Endodermal cell (in vitro differentiated cells): ENCODE measurements at regions not wholly inside any gene's neighbourhood (a gene's known extent, or its start where the extent isn't known, plus 50 kb on each side); places are given as distances from the start of the nearest gene placed in this dataset.

Experiments
- DNase-seq: peaks from one replicate; pipeline ENCODE4 v3.0.0-alpha.2; 2017
- H3K27ac ChIP-seq: 2 replicates; pipeline ENCODE4 v1.5.1; 2013; ENCODE audit warnings: mild to moderate bottlenecking, low read depth, low read length, moderate library complexity
- H3K27me3 ChIP-seq: 2 replicates; pipeline ENCODE4 v1.6.1; 2013; ENCODE audit warnings: mild to moderate bottlenecking, low read length, moderate library complexity; ENCODE audit not compliant: insufficient read depth, control insufficient read depth, poor library complexity, severe bottlenecking
- H3K36me3 ChIP-seq: 2 replicates; pipeline ENCODE4 v1.7.0; 2013; ENCODE audit warnings: mild to moderate bottlenecking, low read length, moderate library complexity; ENCODE audit not compliant: control insufficient read depth, insufficient read depth
- H3K4me1 ChIP-seq: one replicate; pipeline ENCODE4 v1.7.0; 2013; ENCODE audit warnings: low read length; ENCODE audit not compliant: control insufficient read depth, insufficient read depth
- H3K4me3 ChIP-seq: 2 replicates; pipeline ENCODE4 v1.5.1; 2013; ENCODE audit warnings: mild to moderate bottlenecking, low read length, moderate library complexity
- H3K9ac ChIP-seq: 2 replicates; pipeline ENCODE4 v1.6.1; 2013; ENCODE audit warnings: mild to moderate bottlenecking, low read length, moderate library complexity; ENCODE audit not compliant: poor library complexity, severe bottlenecking; ENCODE audit errors: extremely low read depth
- H3K9me3 ChIP-seq: 2 replicates; pipeline ENCODE4 v1.6.1; 2013; ENCODE audit warnings: mild to moderate bottlenecking, low read length, moderate library complexity; ENCODE audit not compliant: control insufficient read depth
- H3K27ac Mint-ChIP-seq: 2 replicates; pipeline ENCODE4 v1.8.0; 2020; ENCODE audit warnings: mixed read lengths
- H3K27me3 Mint-ChIP-seq: 2 replicates; pipeline ENCODE4 v1.8.0; 2021; ENCODE audit warnings: mild to moderate bottlenecking, mixed read lengths; ENCODE audit not compliant: insufficient read depth
- H3K36me3 Mint-ChIP-seq: 2 replicates; pipeline ENCODE4 v1.8.0; 2020; ENCODE audit warnings: low read depth, mixed read lengths
- H3K4me1 Mint-ChIP-seq: 2 replicates; pipeline ENCODE4 v1.8.0; 2020; ENCODE audit warnings: mixed read lengths
- H3K4me3 Mint-ChIP-seq: 2 replicates; pipeline ENCODE4 v1.8.0; 2020; ENCODE audit warnings: mild to moderate bottlenecking, moderate library complexity, mixed read lengths
- H3K9me3 Mint-ChIP-seq: 2 replicates; pipeline ENCODE4 v1.8.0; 2020; ENCODE audit warnings: mild to moderate bottlenecking, mixed read lengths
- WGBS, 2 experiments: methylation state at CpG; one replicate each; pipeline versions ENCODE4 v1.1.5 to v1.1.7; 2013; ENCODE audit warnings: missing lambda C conversion rate in 2 of 2, mixed read lengths in 1 of 2; ENCODE audit not compliant: insufficient coverage in 1 of 2, insufficient read length in 1 of 2; 5-methylcytosine and 5-hydroxymethylcytosine counted together
- TF ChIP-seq, protein P1 (sequence below): fragments of 200-600 bp; sonication (generic); conservative IDR thresholded peaks from 2 replicates; pipeline ENCODE4 v1.5.0; 2021; ENCODE audit warnings: antibody characterized with exemption, mild to moderate bottlenecking

DNA sequence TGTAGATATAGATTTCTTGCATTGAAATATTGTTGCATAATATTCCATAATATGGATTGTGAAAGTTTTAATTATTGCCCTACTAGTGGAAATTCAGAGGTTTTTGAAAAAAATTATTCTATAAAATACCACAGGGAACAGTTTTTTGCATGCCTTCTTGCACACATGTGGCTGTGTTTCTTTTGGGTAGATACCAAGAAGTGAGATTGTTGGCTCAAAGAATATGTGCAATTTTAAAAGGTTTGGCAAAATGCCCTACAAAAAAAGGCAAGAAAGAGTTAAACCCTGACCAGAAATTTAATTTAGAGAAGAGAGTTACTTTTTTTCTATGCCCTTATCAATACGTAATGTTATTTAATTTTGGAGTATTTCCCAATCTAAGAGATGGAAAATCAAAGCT is 270.8 kb upstream of the DAPK1 start:
- no peaks in the 10 kb centered on the region for H3K4me1 ChIP-seq

DNA sequence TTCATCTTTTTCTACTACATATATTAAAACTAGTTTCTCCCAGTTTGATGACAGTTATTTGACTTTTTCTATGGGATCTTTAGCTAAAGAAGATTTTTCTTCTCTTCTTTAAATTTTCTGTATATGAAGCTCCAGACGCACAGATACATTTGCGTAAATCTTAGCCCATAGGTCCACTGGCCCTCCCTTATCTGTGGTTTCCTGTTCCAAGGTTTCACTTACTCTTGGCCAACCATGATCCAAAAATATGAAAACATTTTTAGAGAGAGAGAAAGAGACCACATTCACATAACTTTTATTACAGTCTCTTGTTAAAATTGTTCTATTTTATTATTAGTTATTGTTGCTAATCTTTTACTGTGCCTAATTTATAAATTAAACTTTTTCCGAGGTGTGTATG is 270.2 kb upstream of the DAPK1 start:
- peaks cover 9% of the 10 kb centered on the region for H3K27me3 Mint-ChIP-seq
- H3K9me3 Mint-ChIP-seq: peaks cover 21% of the 10 kb centered on the region
- H3K27ac Mint-ChIP-seq: no peak overlapping the region
- Histone ChIP-seq H3K9me3 (peaks cover 19% of the 10 kb centered on the region), H3K27ac (no peak overlapping the region), H3K9ac (no peak overlapping the region), H3K27me3 (no peaks in the 10 kb centered on the region), H3K4me3 (no peak overlapping the region), H3K4me1 (no peaks in the 10 kb centered on the region), H3K36me3 (no peaks in the 10 kb centered on the region)
- H3K4me1 Mint-ChIP-seq: no peaks in the 10 kb centered on the region
- WGBS, 2 experiments: 94% methylated on average over 3 of the region's 3 CpGs; no CpG with 5 or more reads in 1 of the 2 experiments
- DNase-seq: no peak
- TF ChIP-seq, protein P1, sequence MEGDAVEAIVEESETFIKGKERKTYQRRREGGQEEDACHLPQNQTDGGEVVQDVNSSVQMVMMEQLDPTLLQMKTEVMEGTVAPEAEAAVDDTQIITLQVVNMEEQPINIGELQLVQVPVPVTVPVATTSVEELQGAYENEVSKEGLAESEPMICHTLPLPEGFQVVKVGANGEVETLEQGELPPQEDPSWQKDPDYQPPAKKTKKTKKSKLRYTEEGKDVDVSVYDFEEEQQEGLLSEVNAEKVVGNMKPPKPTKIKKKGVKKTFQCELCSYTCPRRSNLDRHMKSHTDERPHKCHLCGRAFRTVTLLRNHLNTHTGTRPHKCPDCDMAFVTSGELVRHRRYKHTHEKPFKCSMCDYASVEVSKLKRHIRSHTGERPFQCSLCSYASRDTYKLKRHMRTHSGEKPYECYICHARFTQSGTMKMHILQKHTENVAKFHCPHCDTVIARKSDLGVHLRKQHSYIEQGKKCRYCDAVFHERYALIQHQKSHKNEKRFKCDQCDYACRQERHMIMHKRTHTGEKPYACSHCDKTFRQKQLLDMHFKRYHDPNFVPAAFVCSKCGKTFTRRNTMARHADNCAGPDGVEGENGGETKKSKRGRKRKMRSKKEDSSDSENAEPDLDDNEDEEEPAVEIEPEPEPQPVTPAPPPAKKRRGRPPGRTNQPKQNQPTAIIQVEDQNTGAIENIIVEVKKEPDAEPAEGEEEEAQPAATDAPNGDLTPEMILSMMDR: no peak
- no peak overlapping the region for H3K4me3 Mint-ChIP-seq
- no peaks in the 10 kb centered on the region for H3K36me3 Mint-ChIP-seq

More for the DNA sequence above, 270.8 kb upstream of the DAPK1 start:
- H3K36me3 Mint-ChIP-seq: no peaks in the 10 kb centered on the region
- TF ChIP-seq, protein P1: no peak
- H3K9ac ChIP-seq: no peak overlapping the region
- H3K36me3 ChIP-seq: no peaks in the 10 kb centered on the region
- peaks cover 14% of the 10 kb centered on the region for H3K9me3 ChIP-seq
- no peak overlapping the region for H3K4me3 ChIP-seq
- H3K27ac Mint-ChIP-seq: no peak overlapping the region
- peaks cover 9% of the 10 kb centered on the region for H3K27me3 Mint-ChIP-seq
- 86 to 100% methylated on average over 1 of the region's 1 CpG for WGBS, 2 experiments
- no peak overlapping the region for H3K4me3 Mint-ChIP-seq
- no peaks in the 10 kb centered on the region for H3K4me1 Mint-ChIP-seq
- peaks cover 15% of the 10 kb centered on the region for H3K9me3 Mint-ChIP-seq
- H3K27me3 ChIP-seq: no peaks in the 10 kb centered on the region
- H3K27ac ChIP-seq: no peak overlapping the region
- no peak for DNase-seq

DNA sequence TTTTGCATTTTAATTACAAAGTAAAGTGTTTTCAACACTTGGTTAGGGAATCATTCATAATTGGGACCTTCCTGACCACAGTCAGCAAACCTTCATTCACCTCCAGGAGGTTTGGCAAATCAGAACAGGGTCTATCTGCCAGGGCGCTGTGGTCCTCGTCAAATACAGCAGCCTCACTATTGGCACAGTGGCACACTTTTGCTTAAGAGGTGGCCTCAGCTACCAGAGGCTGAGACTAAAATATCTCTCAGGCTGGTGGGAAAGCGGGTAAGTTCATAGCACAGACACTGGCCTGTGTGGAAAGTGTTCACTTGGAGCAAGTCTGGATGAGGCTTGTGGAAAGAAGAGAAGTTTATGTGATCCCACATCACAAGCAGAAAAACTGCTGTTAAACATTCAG is 268.6 kb upstream of the DAPK1 start:
- Histone ChIP-seq H3K36me3 (no peaks in the 10 kb centered on the region), H3K27me3 (no peaks in the 10 kb centered on the region), H3K9ac (no peak overlapping the region), H3K27ac (no peak overlapping the region), H3K4me1 (no peaks in the 10 kb centered on the region), H3K9me3 (peaks cover 17% of the 10 kb centered on the region), H3K4me3 (no peak overlapping the region)
- no peak overlapping the region for H3K27ac Mint-ChIP-seq
- no peak for DNase-seq
- peaks cover 6% of the 10 kb centered on the region for H3K27me3 Mint-ChIP-seq
- TF ChIP-seq, protein P1: no peak
- H3K36me3 Mint-ChIP-seq: no peaks in the 10 kb centered on the region
- peaks cover 16% of the 10 kb centered on the region for H3K9me3 Mint-ChIP-seq
- H3K4me3 Mint-ChIP-seq: no peak overlapping the region
- no peaks in the 10 kb centered on the region for H3K4me1 Mint-ChIP-seq
- WGBS, 2 experiments: 95 to 100% methylated on average over 3 of the region's 3 CpGs
